ACC112 (cell line): ENCODE measurements at regions not wholly inside any gene's neighbourhood (a gene's known extent, or its start where the extent isn't known, plus 50 kb on each side); places are given as distances from the start of the nearest gene placed in this dataset.

Source experiments
- H2AFZ ChIP-seq: fragments of 200-600 bp; sonication (generic); one replicate; pipeline ENCODE4 v1.6.0; 2017; ENCODE audit warnings: antibody characterized with exemption, low read length; ENCODE audit not compliant: unreplicated experiment
- H3K27ac ChIP-seq: fragments of 200-600 bp; sonication (generic); 2 replicates; pipeline ENCODE4 v1.5.1; 2014; ENCODE audit warnings: low read depth, mild to moderate bottlenecking, antibody characterized with exemption, low read length, moderate library complexity
- H3K27me3 ChIP-seq: fragments of 200-600 bp; sonication (generic); 2 replicates; pipeline ENCODE4 v1.6.1; 2014; ENCODE audit warnings: mild to moderate bottlenecking, antibody characterized with exemption, low read length, moderate library complexity, mixed read lengths; ENCODE audit not compliant: insufficient read depth
- H3K36me3 ChIP-seq: fragments of 200-600 bp; sonication (generic); 2 replicates; pipeline ENCODE4 v1.6.1; 2016; ENCODE audit warnings: mild to moderate bottlenecking, antibody characterized with exemption, low read length, moderate library complexity, mixed read lengths; ENCODE audit not compliant: insufficient read depth
- H3K4me1 ChIP-seq: fragments of 200-600 bp; sonication (generic); one replicate; pipeline ENCODE4 v1.6.1; 2016; ENCODE audit warnings: low read length, mixed read lengths; ENCODE audit not compliant: insufficient read depth, unreplicated experiment, control insufficient read depth
- H3K4me3 ChIP-seq: fragments of 200-600 bp; sonication (generic); 2 replicates; pipeline ENCODE4 v1.5.1; 2014; ENCODE audit warnings: mild to moderate bottlenecking, low read depth, low read length
- H3K79me2 ChIP-seq: fragments of 200-600 bp; sonication (generic); one replicate; pipeline ENCODE4 v1.6.0; 2016; ENCODE audit warnings: low read length; ENCODE audit not compliant: control insufficient read depth, unreplicated experiment, insufficient read depth

DNA sequence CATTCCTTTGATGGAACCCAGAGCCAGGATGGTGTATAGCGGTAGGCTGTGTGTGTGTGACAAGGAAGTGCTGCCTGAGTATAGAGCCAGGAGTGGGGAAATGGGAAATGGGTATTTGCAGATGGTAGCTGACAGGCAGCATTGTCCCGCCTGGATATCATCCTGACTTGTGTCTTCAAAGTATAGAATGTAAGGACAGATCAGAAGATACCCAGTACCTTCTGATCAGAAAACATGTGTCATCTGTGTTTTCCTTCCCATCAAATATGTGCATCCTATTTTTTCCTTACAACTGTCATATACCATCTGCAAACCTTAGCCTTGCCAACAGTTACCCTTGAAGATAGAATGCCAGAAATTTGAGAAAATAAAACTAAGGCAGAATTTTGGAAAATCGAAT, 146.2 kb upstream of the CBLB start:
- Histone ChIP-seq H3K4me3 (no peak overlapping the region), H3K36me3 (no peaks in the 10 kb centered on the region), H3K27me3 (no peaks in the 10 kb centered on the region), H3K79me2 (no peaks in the 10 kb centered on the region), H3K4me1 (peaks cover 16% of the 10 kb centered on the region), H3K27ac (peak overlapping the region; percentile 80), H2AFZ (peak overlapping the region; percentile 65)

DNA sequence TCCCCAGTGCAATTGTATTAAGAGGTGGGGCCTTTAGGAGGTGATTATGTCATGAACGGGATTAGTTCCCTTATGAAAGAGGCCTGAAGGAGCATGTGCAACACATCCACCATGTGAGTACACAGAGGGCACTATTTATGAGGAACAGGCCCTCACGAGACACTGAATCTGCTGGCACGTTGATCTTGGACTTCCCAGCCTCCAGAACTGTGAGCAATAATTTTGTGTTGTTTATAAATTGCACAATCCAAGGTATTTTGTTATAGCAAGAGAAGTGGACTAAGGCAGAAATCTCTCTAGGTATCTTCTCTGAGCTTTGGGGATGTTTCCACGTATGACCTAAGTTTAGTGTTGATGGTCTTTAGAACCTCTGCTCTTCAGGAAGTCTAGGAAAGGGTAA, 149.3 kb upstream of the CBLB start:
- no peak overlapping the region for H3K27ac ChIP-seq
- no peaks in the 10 kb centered on the region for H3K36me3 ChIP-seq
- H3K4me3 ChIP-seq, result no peak overlapping the region
- no peak overlapping the region for H2AFZ ChIP-seq
- no peaks in the 10 kb centered on the region for H3K79me2 ChIP-seq
- no peaks in the 10 kb centered on the region for H3K27me3 ChIP-seq
- peaks cover 16% of the 10 kb centered on the region for H3K4me1 ChIP-seq

DNA sequence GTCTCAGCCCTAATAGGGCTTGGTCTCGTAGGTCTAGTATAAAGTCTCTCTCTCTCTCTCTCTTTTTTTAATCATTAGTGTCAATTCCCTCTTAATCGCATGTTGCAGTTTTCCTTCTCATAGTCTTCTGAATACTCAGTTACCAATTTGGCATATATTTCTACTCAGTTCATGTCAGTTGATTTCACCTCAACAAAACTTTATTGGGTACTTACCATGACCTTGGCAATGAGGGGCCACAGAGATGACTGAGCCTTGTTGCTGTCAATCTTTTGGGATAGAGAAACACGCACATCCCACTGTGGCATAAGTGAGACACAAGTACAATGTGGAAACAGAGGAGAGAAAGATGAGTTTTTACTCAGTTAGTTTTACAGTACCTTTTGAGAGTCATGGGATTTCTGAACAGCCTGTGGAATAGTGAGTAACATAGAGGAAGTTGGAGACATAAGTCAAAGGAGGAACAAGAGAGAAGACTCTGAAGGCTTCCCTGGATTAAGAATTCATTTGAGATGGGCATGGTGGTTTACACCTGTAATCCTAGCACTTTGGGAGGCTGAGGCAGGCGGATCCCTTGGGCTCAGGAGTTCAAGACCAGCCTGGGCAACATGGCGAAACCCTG, 150.2 kb upstream of the CBLB start:
- H3K36me3 ChIP-seq, result no peaks in the 10 kb centered on the region
- H3K79me2 ChIP-seq, result no peaks in the 10 kb centered on the region
- H3K4me3 ChIP-seq, result no peak overlapping the region
- no peak overlapping the region for H3K27ac ChIP-seq
- no peaks in the 10 kb centered on the region for H3K27me3 ChIP-seq
- peaks cover 10% of the 10 kb centered on the region for H3K4me1 ChIP-seq
- no peak overlapping the region for H2AFZ ChIP-seq

DNA sequence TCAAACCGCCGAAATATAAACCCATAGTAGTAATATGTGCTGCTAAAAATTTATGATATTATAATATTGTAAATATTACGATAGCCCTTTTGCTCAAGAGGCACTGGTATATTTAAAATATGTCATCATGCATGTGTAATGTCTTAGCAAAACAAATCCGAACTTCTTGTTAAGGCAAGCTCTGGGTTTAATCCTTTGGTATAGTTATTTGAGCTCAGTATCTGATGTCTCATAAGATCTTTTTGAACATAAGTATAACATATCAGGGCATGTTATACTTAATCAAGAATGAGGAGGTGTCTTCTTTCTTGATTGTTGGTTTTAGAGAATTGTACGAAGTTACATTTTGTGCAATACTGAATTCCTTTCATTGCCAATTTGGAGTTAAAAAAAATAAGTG, 154.1 kb upstream of the CBLB start:
- H3K27me3 ChIP-seq, result no peaks in the 10 kb centered on the region
- no peak overlapping the region for H3K27ac ChIP-seq
- H3K4me3 ChIP-seq, result no peak overlapping the region
- peaks cover 3% of the 10 kb centered on the region for H3K4me1 ChIP-seq
- H3K79me2 ChIP-seq, result no peaks in the 10 kb centered on the region
- H2AFZ ChIP-seq, result no peak overlapping the region
- H3K36me3 ChIP-seq, result no peaks in the 10 kb centered on the region

DNA sequence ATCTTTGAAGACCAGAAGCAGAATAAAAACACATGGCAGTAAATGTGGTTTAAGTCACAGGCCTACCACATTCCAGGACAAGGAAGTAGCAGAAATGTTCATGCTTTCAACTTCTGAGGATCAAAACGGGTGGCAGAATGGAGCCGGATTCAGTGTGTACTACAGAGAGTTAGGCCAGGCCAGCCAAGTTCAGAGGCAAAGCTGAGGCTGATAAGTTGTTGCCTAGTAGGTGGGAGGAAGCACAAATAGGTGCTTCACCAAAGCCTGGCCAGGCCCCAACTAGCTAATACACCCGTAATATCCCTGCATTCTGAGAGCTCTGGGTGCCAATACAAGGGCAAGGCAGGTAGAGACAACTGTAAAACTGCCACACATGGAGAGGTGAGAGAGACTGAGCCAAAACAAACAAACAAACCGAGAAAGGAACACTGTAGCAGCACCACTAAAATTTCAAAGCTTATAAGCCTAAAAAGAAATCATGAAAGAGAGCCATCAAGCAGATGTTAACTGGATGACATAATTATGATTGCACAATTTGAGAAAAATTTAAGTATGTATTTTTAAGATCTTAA, 156.4 kb upstream of the CBLB start:
- Histone ChIP-seq H3K36me3 (no peaks in the 10 kb centered on the region), H3K27me3 (no peaks in the 10 kb centered on the region), H3K79me2 (no peaks in the 10 kb centered on the region), H2AFZ (no peak overlapping the region), H3K27ac (no peak overlapping the region), H3K4me3 (no peak overlapping the region), H3K4me1 (peaks cover 9% of the 10 kb centered on the region)

DNA sequence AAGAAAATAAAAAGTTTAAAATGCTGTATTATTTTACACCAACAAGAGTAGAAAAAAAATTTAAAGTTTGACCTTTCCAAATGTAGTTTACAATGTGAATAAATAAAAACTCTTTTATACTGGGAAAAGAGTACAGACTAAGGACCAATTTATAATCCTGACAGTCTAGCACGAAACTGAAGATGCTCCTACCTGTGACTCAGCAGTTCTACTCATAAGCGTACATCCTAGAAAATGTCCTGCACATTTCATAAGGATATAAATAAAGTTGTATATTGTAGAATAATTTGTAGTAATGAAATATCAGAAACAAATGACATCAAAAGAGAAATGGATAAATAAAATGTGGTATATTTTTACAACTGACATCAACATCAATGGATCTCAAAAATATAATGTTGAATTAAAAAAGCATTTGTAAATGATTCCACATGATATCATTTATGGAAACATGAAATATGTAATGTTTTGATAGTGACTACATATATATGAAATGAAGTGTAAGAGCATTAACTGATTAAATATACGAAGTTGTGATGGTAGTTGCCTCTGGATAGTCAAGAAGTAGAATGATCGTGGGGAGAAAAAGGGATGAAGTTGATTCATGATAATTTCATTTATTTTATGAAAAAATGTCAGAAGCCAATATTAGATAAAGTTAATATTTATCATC, 161.3 kb upstream of the CBLB start:
- H3K27ac ChIP-seq, result peak overlapping the region; percentile 74

DNA sequence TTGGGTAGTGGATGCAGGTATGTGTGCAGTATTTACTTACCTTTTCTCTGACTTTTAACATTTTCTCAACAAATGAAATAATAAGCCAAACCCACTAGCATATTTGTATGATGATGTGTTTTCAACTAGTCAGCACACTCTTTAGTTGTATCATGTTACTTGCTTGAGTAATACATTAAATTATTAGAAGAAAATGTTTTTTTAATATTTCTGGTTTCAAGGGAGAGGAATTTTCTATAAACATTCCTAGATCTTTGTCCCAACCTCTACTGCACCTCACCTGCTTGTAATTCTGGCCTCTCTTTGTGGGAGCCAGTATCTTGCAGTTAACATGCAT, 161.8 kb upstream of the CBLB start:
- Histone ChIP-seq H3K27me3 (no peaks in the 10 kb centered on the region), H3K27ac (peak overlapping the region; percentile 74)

More for the DNA sequence above, 161.3 kb upstream of the CBLB start:
- H3K4me3 ChIP-seq, result no peak overlapping the region; the same call in 1 of the 2 replicates
- no peak overlapping the region for H2AFZ ChIP-seq
- H3K79me2 ChIP-seq, result no peaks in the 10 kb centered on the region
- H3K4me1 ChIP-seq, result peaks cover 19% of the 10 kb centered on the region
- no peaks in the 10 kb centered on the region for H3K27me3 ChIP-seq
- H3K36me3 ChIP-seq, result no peaks in the 10 kb centered on the region

DNA sequence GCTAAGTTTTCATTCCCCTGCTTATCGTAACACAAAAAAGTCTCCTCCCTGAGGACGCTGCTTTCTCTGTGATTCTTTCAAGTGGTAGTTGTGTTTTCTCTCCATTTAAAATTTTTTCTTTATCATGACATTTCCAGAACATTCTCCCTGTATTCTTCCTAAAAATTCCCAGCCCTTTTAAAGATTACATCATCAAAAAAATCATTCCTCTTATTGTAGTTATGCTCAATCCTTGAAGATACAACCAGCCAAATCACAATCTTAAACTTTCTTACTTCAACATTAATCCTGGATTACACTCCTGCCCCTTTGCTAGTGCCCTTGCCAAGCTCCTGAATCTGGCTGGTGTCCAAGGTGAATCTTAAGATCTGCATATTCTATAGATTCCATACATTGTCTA, 163.7 kb upstream of the CBLB start:
- no peak overlapping the region for H3K27ac ChIP-seq
- no peaks in the 10 kb centered on the region for H3K79me2 ChIP-seq
- no peak overlapping the region for H3K4me3 ChIP-seq
- H3K27me3 ChIP-seq, result no peaks in the 10 kb centered on the region
- H3K4me1 ChIP-seq, result peaks cover 15% of the 10 kb centered on the region
- H3K36me3 ChIP-seq, result no peaks in the 10 kb centered on the region
- H2AFZ ChIP-seq, result no peak overlapping the region

More for the DNA sequence above, 161.8 kb upstream of the CBLB start:
- H3K4me3 ChIP-seq, result no peak overlapping the region; the same call in 1 of the 2 replicates
- H3K4me1 ChIP-seq, result peaks cover 15% of the 10 kb centered on the region
- no peaks in the 10 kb centered on the region for H3K79me2 ChIP-seq
- peak overlapping the region; percentile 7 for H2AFZ ChIP-seq
- H3K36me3 ChIP-seq, result no peaks in the 10 kb centered on the region

DNA sequence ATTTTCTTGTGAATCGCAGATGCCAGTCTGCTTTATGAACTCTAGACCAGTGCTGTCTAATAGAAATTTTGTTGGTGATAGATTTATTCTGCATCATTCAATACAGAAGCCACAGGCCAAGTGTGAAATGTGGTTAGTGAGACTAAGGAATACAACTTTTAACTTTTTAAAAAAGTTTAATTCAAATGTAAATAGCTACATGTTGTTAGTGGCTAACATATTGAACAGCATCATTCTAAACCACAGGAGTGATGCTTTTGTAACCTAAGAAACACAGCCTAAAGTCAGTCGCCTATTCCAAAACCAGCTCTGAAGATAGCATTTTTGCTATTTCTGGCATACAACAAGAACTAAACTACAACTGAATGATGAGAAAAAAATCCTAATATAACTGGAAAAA, 164.8 kb upstream of the CBLB start:
- Histone ChIP-seq H3K79me2 (no peaks in the 10 kb centered on the region), H3K4me3 (no peak overlapping the region), H2AFZ (no peak overlapping the region), H3K27ac (no peak overlapping the region), H3K36me3 (no peaks in the 10 kb centered on the region), H3K4me1 (peaks cover 15% of the 10 kb centered on the region), H3K27me3 (no peaks in the 10 kb centered on the region)

DNA sequence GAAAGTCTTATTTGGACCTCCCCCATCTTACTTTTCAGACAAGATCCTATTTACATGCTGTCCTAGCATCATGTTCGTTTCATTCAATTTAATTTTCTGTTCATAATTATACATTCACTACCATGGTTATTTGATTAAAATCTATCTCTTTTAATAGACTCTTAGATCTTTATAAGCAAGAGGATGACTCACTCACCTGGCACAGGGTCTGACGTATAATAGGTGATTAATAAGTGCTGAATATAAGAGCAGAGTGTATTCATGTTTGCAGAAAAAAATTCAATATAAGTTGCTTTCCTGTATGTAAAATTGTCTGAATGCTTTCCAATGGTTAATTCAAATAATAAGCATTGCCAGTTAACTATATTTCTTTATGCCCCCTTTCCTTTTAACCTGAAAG, 165.5 kb upstream of the CBLB start:
- Histone ChIP-seq H3K27ac (no peak overlapping the region), H2AFZ (no peak overlapping the region), H3K79me2 (no peaks in the 10 kb centered on the region)

DNA sequence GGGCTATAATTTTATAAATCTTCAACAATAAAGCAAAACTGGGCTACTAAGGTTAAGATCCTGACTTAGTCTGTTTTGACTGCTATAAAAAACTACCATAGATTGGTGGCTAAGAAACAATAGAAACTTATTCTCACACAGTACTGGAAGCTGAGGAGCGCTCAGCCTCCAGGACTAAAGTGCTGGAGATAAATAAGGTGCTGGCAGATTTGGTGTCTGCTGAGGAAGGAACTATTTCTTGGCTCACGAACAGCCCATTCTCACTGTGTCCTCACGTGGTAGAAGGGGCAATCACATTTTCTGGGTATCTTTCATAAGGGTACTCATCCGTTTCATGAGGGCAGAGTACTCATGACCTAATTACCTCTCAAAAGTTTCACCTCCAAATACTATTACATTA, 166.8 kb upstream of the CBLB start:
- Histone ChIP-seq H3K27ac (no peak overlapping the region), H3K4me1 (peaks cover 7% of the 10 kb centered on the region), H3K4me3 (no peak overlapping the region), H3K79me2 (no peaks in the 10 kb centered on the region), H2AFZ (no peak overlapping the region), H3K27me3 (no peaks in the 10 kb centered on the region), H3K36me3 (no peaks in the 10 kb centered on the region)

More for the DNA sequence above, 165.5 kb upstream of the CBLB start:
- peaks cover 15% of the 10 kb centered on the region for H3K4me1 ChIP-seq
- no peaks in the 10 kb centered on the region for H3K27me3 ChIP-seq
- H3K4me3 ChIP-seq, result no peak overlapping the region
- H3K36me3 ChIP-seq, result no peaks in the 10 kb centered on the region
